ENCODE measurements at regions not wholly inside any gene's neighbourhood (a gene's known extent, or its start where the extent isn't known, plus 50 kb on each side); places are given as distances from the start of the nearest gene placed in this dataset.
"Not testable (repeated sequence)": the region's sequence is repeated elsewhere in the genome, so short reads cannot be mapped to it uniquely, and the experiment has no call there.

DNA sequence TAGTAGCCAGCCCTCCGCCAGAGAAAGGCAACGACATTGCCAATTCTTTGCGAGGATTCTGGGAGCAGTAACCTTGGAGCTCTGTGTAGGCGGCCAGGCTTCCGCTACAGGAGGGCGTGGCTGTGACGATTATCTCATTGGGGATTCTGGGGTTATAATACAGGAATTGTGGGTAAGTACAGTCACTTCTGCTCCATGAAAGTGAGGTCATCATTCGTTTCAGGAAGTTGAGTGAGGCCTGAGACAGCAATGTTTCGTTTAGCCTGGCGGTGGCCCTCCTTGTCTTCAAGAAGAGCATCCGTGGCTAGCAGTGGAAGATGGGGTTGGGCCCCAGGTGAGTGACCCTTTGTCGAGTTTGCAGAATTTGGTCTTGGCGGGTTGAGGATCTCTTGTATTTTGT lies 79.5 kb upstream of the GPR39 start:
- TF ChIP-seq CTCF (IDR thresholded peaks at IDR 0.05); MAX (IDR thresholded peaks at IDR 0.05; ENCODE audit: low read depth): not testable (repeated sequence)
